ENCODE measurements at regions not wholly inside any gene's neighbourhood (a gene's known extent, or its start where the extent isn't known, plus 50 kb on each side); places are given as distances from the start of the nearest gene placed in this dataset.

DNA sequence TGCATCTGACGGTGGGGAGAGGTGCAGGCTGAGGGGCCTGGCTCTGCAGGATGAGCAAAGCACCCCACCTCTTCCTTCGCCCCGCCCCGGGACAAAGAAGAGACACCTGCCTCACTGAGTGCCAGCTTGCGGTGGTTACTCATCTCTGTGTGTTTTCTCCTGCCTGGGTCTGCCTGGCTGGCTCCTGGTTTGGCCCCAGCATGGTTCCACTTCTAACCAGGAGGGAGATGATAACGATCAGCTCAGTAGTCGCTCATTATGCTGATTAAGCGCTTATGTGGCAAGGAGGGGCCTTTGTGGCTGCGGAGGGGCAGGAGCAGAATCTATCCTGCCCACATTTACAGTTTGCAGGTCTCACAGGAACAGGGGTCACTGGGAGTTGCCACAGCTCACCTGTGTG, 68.7 kb upstream of the EDAR start:
- Histone ChIP-seq H3K27ac (ENCODE audit: low read length) (no peak overlapping the region), H3K79me2 (ENCODE audit: insufficient read depth, low read length) (no peaks in the 10 kb centered on the region), H2AFZ (ENCODE audit: low read depth, low read length) (no peak overlapping the region), H3K9ac (ENCODE audit: low read depth, low read length) (no peak overlapping the region), H4K20me1 (ENCODE audit: insufficient read depth, low read length) (no peaks in the 10 kb centered on the region), H3K9me3 (ENCODE audit: insufficient read depth, low read length, severe bottlenecking) (no peaks in the 10 kb centered on the region), H3K4me2 (ENCODE audit: insufficient read depth, low read length) (no peak overlapping the region), H3K36me3 (ENCODE audit: insufficient read depth, low read length) (no peaks in the 10 kb centered on the region), H3K4me1 (ENCODE audit: insufficient read depth, low read length) (peaks cover 3% of the 10 kb centered on the region), H3K27me3 (ENCODE audit: insufficient read depth, low read length, poor library complexity) (no peaks in the 10 kb centered on the region), H3K4me3 (ENCODE audit: low read depth in 1 of 2, low read length in 2 of 2) (no peak overlapping the region)
- TF ChIP-seq, protein P1, sequence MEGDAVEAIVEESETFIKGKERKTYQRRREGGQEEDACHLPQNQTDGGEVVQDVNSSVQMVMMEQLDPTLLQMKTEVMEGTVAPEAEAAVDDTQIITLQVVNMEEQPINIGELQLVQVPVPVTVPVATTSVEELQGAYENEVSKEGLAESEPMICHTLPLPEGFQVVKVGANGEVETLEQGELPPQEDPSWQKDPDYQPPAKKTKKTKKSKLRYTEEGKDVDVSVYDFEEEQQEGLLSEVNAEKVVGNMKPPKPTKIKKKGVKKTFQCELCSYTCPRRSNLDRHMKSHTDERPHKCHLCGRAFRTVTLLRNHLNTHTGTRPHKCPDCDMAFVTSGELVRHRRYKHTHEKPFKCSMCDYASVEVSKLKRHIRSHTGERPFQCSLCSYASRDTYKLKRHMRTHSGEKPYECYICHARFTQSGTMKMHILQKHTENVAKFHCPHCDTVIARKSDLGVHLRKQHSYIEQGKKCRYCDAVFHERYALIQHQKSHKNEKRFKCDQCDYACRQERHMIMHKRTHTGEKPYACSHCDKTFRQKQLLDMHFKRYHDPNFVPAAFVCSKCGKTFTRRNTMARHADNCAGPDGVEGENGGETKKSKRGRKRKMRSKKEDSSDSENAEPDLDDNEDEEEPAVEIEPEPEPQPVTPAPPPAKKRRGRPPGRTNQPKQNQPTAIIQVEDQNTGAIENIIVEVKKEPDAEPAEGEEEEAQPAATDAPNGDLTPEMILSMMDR (IDR thresholded peaks at IDR 0.05; ENCODE audit: borderline replicate concordance, extremely low read depth, low read length, poor library complexity, severe bottlenecking), result no peak
- TF ChIP-seq EZH2 (IDR thresholded peaks at IDR 0.05; ENCODE audit: borderline replicate concordance, low read depth, low read length, severe bottlenecking), result no peak
- ATAC-seq (ENCODE audit: insufficient read depth, low read depth) (no peak), DNase-seq (no peak)

DNA sequence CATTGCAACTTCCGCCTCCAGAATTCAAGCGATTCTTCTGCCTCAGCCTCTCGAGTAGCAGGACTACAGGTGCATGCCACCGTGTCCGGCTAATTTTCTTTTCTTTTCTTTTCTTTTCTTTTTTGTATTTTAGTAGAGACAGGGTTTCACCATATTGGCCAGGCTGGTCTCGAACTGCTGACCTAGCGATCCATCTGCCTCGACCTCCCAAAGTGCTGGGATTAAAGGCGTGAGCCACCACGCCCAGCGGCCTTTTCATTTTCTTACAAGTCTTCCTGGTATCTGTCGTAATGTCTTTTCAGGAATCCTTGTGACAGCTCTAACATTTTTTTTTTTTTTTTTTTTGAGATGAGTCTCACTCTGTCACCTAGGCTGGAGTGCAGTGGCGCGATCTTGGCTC, 66.4 kb upstream of the EDAR start:
- H2AFZ ChIP-seq (ENCODE audit: low read depth, low read length), result no peak overlapping the region
- TF ChIP-seq, protein P1 (IDR thresholded peaks at IDR 0.05; ENCODE audit: borderline replicate concordance, extremely low read depth, low read length, poor library complexity, severe bottlenecking), result no peak
- TF ChIP-seq EZH2 (IDR thresholded peaks at IDR 0.05; ENCODE audit: borderline replicate concordance, low read depth, low read length, severe bottlenecking), result no peak
- H3K4me3 ChIP-seq (ENCODE audit: low read depth in 1 of 2, low read length in 2 of 2), result no peak overlapping the region
- no peak overlapping the region for H3K4me2 ChIP-seq (ENCODE audit: insufficient read depth, low read length)
- no peak overlapping the region for H3K9ac ChIP-seq (ENCODE audit: low read depth, low read length)
- H3K36me3 ChIP-seq (ENCODE audit: insufficient read depth, low read length), result no peaks in the 10 kb centered on the region
- ATAC-seq (ENCODE audit: insufficient read depth, low read depth) (no peak), DNase-seq (no peak)
- no peaks in the 10 kb centered on the region for H3K9me3 ChIP-seq (ENCODE audit: insufficient read depth, low read length, severe bottlenecking)
- H4K20me1 ChIP-seq (ENCODE audit: insufficient read depth, low read length), result no peaks in the 10 kb centered on the region
- no peaks in the 10 kb centered on the region for H3K27me3 ChIP-seq (ENCODE audit: insufficient read depth, low read length, poor library complexity)
- no peaks in the 10 kb centered on the region for H3K79me2 ChIP-seq (ENCODE audit: insufficient read depth, low read length)
- H3K4me1 ChIP-seq (ENCODE audit: insufficient read depth, low read length), result no peaks in the 10 kb centered on the region; the same call in 1 of the 2 replicates
- no peak overlapping the region for H3K27ac ChIP-seq (ENCODE audit: low read length)

DNA sequence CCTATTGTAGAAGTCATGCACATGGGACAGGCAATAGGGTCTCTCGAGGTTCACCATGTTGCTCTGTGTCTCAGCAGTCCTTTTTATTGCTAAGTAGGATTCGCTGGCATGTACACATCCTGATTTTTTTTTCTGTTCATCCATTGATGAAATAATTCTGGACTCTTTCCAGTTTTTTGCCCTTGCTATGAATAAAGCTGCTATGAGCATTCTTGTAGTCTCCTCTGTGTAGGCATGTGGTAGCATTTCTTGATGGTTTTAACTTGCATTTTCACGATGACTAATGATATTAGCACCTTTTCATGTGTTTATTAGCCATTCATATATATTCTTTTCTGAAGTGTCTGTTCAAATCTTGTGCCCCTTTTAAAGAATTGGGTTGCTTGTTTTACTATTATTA, 65.8 kb upstream of the EDAR start:
- Histone ChIP-seq H3K4me1 (ENCODE audit: insufficient read depth, low read length) (no peaks in the 10 kb centered on the region; the same call in 1 of the 2 replicates), H3K4me3 (ENCODE audit: low read depth in 1 of 2, low read length in 2 of 2) (no peak overlapping the region), H3K36me3 (ENCODE audit: insufficient read depth, low read length) (no peaks in the 10 kb centered on the region), H3K9me3 (ENCODE audit: insufficient read depth, low read length, severe bottlenecking) (no peaks in the 10 kb centered on the region), H3K4me2 (ENCODE audit: insufficient read depth, low read length) (no peak overlapping the region), H2AFZ (ENCODE audit: low read depth, low read length) (no peak overlapping the region), H3K27ac (ENCODE audit: low read length) (no peak overlapping the region), H3K9ac (ENCODE audit: low read depth, low read length) (no peak overlapping the region), H3K79me2 (ENCODE audit: insufficient read depth, low read length) (no peaks in the 10 kb centered on the region), H4K20me1 (ENCODE audit: insufficient read depth, low read length) (no peaks in the 10 kb centered on the region), H3K27me3 (ENCODE audit: insufficient read depth, low read length, poor library complexity) (no peaks in the 10 kb centered on the region)
- DNase-seq (no peak), ATAC-seq (ENCODE audit: insufficient read depth, low read depth) (no peak)
- TF ChIP-seq, protein P1 (IDR thresholded peaks at IDR 0.05; ENCODE audit: borderline replicate concordance, extremely low read depth, low read length, poor library complexity, severe bottlenecking), result no peak
- TF ChIP-seq EZH2 (IDR thresholded peaks at IDR 0.05; ENCODE audit: borderline replicate concordance, low read depth, low read length, severe bottlenecking), result no peak

DNA sequence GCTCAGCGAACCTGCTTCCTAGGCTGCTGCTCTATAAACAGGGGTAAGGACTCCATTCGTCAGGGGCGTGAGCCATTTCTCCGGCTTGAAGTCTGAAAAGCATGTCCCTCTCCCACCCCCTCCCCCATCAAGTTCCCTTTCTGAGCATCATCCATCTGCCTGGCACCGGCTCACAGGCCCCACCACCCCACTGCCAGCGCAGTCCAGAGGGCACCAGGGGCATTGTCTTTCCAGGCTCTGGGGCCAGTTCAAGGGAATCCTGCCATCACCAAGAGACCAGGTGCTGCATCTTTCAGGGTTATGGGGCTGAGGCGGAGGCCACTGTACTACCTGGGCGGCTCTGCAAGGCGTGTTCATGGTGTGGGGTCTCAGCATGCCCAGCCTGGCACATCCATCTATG, 64.7 kb upstream of the EDAR start:
- TF ChIP-seq EZH2 (IDR thresholded peaks at IDR 0.05; ENCODE audit: borderline replicate concordance, low read depth, low read length, severe bottlenecking), result no peak
- TF ChIP-seq, protein P1 (IDR thresholded peaks at IDR 0.05; ENCODE audit: borderline replicate concordance, extremely low read depth, low read length, poor library complexity, severe bottlenecking), result no peak
- Histone ChIP-seq H3K4me2 (ENCODE audit: insufficient read depth, low read length) (no peak overlapping the region), H3K4me1 (ENCODE audit: insufficient read depth, low read length) (no peaks in the 10 kb centered on the region), H3K9me3 (ENCODE audit: insufficient read depth, low read length, severe bottlenecking) (no peaks in the 10 kb centered on the region), H3K4me3 (ENCODE audit: low read depth in 1 of 2, low read length in 2 of 2) (no peak overlapping the region), H3K9ac (ENCODE audit: low read depth, low read length) (no peak overlapping the region), H3K36me3 (ENCODE audit: insufficient read depth, low read length) (no peaks in the 10 kb centered on the region), H3K79me2 (ENCODE audit: insufficient read depth, low read length) (no peaks in the 10 kb centered on the region), H3K27me3 (ENCODE audit: insufficient read depth, low read length, poor library complexity) (no peaks in the 10 kb centered on the region), H4K20me1 (ENCODE audit: insufficient read depth, low read length) (no peaks in the 10 kb centered on the region), H2AFZ (ENCODE audit: low read depth, low read length) (no peak overlapping the region), H3K27ac (ENCODE audit: low read length) (no peak overlapping the region)
- DNase-seq, result no peak
- ATAC-seq (ENCODE audit: insufficient read depth, low read depth), result no peak

Measured in DND-41 (cell line).